ENCODE measurements at regions not wholly inside any gene's neighbourhood (a gene's known extent, or its start where the extent isn't known, plus 50 kb on each side); places are given as distances from the start of the nearest gene placed in this dataset.

DNA sequence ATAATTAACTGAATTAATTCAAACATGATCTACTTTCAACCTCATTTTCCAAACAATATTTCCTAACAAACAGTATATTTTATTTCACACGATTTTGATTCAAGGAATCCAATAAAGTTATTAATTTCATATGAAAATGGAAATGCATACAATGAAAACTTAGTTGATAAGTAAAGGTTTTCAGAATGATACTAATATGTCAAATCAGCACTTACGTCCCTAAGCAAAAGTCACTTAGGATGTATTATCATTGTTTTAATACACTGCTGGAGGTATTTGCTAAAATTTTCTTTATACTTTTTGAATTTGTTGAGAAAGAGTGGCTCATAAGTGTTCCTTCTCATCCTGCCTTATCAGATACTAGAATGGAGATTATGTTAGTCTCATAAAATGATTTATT is 266.8 kb upstream of the PUDP start:
- BruUV-seq (replicated peaks), result no TSS peak
- POLR2A ChIA-PET, result no interaction called here
- H3K9me1 ChIP-seq (replicated peaks; ENCODE audit: control insufficient read depth, extremely low read depth, insufficient read depth, low read length), result no peaks in the 10 kb centered on the region
- TF ChIP-seq, protein P1, sequence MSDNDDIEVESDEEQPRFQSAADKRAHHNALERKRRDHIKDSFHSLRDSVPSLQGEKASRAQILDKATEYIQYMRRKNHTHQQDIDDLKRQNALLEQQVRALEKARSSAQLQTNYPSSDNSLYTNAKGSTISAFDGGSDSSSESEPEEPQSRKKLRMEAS (IDR thresholded peaks at IDR 0.05; ENCODE audit: insufficient read depth, insufficient read length), result no peak
- TF ChIP-seq POLR2AphosphoS5 (IDR thresholded peaks at IDR 0.05; ENCODE audit: insufficient read depth, low read depth, low read length) (no peak), FOS (IDR thresholded peaks at IDR 0.05; ENCODE audit: borderline replicate concordance, insufficient read depth, low read length) (no peak), EZH2 (IDR thresholded peaks at IDR 0.05; ENCODE audit: borderline replicate concordance, low read depth, low read length, severe bottlenecking) (no peak), JUN (IDR thresholded peaks at IDR 0.05; ENCODE audit: borderline replicate concordance, insufficient read depth, insufficient read length, low read depth) (no peak), MYC (IDR thresholded peaks at IDR 0.05; ENCODE audit: low read depth, low read length) (no peak), GATA2 (IDR thresholded peaks at IDR 0.05; ENCODE audit: insufficient read depth, insufficient read length, low read depth, low read length) (no peak), POLR2A (IDR thresholded peaks at IDR 0.05; ENCODE audit: low read depth, low read length) (no peak)
- TF ChIP-seq, protein P2, sequence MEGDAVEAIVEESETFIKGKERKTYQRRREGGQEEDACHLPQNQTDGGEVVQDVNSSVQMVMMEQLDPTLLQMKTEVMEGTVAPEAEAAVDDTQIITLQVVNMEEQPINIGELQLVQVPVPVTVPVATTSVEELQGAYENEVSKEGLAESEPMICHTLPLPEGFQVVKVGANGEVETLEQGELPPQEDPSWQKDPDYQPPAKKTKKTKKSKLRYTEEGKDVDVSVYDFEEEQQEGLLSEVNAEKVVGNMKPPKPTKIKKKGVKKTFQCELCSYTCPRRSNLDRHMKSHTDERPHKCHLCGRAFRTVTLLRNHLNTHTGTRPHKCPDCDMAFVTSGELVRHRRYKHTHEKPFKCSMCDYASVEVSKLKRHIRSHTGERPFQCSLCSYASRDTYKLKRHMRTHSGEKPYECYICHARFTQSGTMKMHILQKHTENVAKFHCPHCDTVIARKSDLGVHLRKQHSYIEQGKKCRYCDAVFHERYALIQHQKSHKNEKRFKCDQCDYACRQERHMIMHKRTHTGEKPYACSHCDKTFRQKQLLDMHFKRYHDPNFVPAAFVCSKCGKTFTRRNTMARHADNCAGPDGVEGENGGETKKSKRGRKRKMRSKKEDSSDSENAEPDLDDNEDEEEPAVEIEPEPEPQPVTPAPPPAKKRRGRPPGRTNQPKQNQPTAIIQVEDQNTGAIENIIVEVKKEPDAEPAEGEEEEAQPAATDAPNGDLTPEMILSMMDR (IDR thresholded peaks at IDR 0.05; ENCODE audit: extremely low read depth in 1 of 2, insufficient read depth in 1 of 2, low read depth in 1 of 2, low read length in 2 of 2), result no peak
- no peaks in the 10 kb centered on the region for H3K79me2 ChIP-seq (ENCODE audit: control insufficient read depth, insufficient read depth, low read length)
- H3K4me2 ChIP-seq (ENCODE audit: insufficient read depth, low read length), result no peak overlapping the region
- H2AFZ ChIP-seq (ENCODE audit: low read depth, low read length), result no peak overlapping the region
- H4K20me1 ChIP-seq (replicated peaks; ENCODE audit: control insufficient read depth, extremely low read depth, insufficient read depth, low read length), result no peaks in the 10 kb centered on the region
- dilution Hi-C loops (cut with MboI; ENCODE audit: extremely low pct_ligation_motif_present, low sequenced_read_pairs), result no loop called here
- DNase-seq (ENCODE audit: low read depth, low spot score), result no peak
- H3K9ac ChIP-seq (replicated peaks; ENCODE audit: extremely low read depth, insufficient read depth, low read length), result no peak overlapping the region
- no peak for FAIRE-seq
- intact Hi-C loops (cut with micrococcal nuclease), result no loop called here
- H3K27me3 ChIP-seq (ENCODE audit: control insufficient read depth in 2 of 2, insufficient read depth in 2 of 2, low read length in 2 of 2), result no peaks in the 10 kb centered on the region
- no peaks in the 10 kb centered on the region for H3K4me1 ChIP-seq (ENCODE audit: control insufficient read depth, extremely low read depth, insufficient read depth, low read length)
- no peaks in the 10 kb centered on the region for H3K36me3 ChIP-seq (ENCODE audit: control insufficient read depth in 2 of 2, extremely low read depth in 1 of 2, insufficient read depth in 2 of 2, low read length in 2 of 2)
- no peak overlapping the region for H3K4me3 ChIP-seq (replicated peaks in 1 of 3; ENCODE audit: insufficient read depth in 1 of 3, low read depth in 1 of 3, low read length in 3 of 3)
- no peak overlapping the region for H3K27ac ChIP-seq (ENCODE audit: insufficient read depth, low read depth, low read length)
- no peaks in the 10 kb centered on the region for H3K9me3 ChIP-seq (replicated peaks; ENCODE audit: control insufficient read depth, insufficient read depth, low read length)
- CTCF ChIA-PET, result no interaction called here
